RCC 7860 (cell line): ENCODE measurements at regions not wholly inside any gene's neighbourhood (a gene's known extent, or its start where the extent isn't known, plus 50 kb on each side); places are given as distances from the start of the nearest gene placed in this dataset.

Experiments
- DNase-seq: peaks from one replicate; pipeline ENCODE4 v3.0.0-alpha.2; 2015; ENCODE audit warnings: low spot score
- FAIRE-seq: peaks from 2 replicates; lab custom pipeline; 2012; peaks lifted over from hg19 to GRCh38; lab: Jason Lieb, UNC

GRCh38 chr19:28292822-28293500, 920.0 kb downstream of the UQCRFS1 start:
- FAIRE-seq = no peak
- no peak for DNase-seq

DNA sequence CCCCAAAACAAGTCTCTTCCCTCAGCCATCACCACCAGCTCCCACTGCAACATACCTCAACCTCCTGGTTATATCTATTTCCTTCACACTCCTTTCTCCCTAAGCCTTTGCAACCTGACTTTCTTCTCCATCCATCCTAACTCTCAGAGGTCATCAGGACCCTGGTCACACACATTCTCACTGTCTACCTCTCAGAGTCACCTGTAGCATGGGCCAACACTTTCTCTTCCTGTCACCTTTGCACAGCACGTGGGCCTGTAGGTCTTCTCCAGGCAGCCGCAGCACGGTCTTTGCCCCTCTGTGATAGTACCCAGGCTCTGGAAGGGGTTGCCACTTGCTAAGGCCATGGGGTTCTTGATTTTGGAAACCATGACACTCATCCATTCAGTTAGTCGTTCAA, 921.1 kb downstream of the UQCRFS1 start:
- DNase-seq (no peak), FAIRE-seq (no peak)

DNA sequence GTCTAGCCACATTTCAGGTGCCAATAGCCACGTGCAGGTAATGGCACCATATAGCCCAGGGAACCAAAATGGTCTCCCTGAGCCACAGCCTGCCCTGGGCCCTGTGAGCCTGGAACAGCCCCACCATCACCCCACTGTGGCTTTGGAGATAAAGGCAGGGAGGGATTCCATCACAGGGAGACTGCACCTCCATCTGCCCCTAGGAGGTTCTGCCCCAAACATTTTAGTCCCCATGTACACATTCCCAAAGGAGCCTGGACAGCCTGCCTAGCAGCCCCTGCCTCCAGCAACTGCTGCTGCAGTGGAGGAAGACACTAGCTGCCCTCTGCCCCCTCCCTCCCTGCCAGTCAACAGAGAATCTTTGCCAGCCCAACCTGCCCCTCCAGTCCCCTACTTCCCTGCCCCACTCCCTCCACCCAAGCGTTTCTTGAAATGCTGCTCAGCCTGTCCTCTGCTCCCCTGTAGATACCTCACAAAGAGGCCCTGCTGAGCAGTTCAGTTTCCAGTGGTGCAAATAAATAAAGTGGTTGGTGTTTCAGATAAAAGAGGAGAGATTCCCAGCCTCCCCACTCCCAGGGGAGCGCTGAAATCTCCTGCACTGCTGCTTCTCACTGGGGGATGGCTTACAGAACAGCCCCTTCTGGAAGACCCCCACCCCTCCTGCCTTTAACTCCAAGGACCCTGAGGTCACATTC, 921.8 kb downstream of the UQCRFS1 start:
- no peak for FAIRE-seq
- DNase-seq = no peak

DNA sequence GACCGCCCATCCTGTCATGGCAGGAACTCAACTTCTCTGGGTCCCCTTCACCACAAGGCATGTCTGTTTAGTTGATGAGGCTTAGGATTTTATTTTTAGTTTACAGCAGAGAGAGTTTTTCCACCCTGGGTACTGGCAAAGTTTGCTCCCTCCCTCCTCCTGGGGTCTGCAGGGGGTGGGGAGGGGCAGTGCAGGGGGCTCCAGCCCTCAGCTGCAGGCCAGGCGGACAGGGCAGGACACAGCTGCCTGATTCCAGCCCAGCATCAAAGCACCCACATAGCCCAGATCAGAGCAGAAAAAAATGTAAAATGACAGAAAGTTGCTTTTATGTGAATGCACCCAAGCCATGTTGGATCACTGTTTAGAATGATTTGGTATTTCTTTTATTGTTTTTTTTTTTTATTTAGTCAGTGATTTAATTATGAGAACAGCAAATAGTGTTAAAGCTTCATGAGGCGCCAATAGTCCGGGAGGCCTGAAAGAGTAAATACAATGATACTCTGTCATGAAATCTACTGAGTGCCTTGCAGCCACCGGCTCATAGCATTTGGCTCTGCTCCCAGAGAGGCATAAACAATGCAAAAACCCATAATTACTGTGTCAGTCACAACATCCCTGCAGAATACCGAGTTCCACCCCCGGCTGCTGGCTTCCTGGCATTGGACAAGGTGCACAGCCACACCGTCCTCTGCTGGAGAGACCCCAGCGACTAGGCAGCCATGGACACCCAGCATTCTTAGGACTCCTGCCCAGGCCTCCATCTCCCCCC, 923.5 kb downstream of the UQCRFS1 start:
- no peak for FAIRE-seq

DNA sequence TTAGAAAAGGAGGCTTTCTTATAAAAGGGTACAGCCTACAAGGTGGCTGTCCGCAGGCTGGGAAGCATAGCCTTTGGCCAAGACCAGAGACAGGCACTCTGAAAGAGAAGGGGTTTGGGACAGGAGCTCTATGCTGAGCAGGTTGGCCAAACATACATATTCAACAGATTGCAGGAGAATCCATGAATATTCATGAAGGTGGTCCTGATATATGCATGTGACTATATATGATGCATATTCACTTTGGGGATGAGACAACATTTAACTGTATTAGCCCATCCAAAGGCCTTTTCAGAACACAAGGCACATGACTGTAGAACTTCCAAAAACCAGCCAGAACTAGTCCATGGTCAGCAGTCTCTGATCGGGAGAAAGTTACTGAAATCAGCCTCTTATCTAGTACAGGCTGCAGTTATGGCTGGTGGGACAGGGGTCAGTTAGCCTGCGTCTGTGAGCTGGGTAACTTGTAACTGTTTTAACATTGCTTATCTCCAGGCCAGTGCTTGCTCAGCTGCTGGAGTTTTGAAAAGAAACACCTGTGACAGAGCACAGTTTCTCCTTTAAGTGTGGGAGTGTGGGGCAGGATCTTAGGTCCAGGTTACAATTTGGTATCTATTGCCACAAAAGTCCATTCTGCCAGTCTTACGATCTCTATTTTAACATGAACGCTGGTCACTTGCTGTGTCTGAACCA, 924.2 kb downstream of the UQCRFS1 start:
- DNase-seq (no peak), FAIRE-seq (no peak)

More for the DNA sequence above, 923.5 kb downstream of the UQCRFS1 start:
- no peak for DNase-seq

DNA sequence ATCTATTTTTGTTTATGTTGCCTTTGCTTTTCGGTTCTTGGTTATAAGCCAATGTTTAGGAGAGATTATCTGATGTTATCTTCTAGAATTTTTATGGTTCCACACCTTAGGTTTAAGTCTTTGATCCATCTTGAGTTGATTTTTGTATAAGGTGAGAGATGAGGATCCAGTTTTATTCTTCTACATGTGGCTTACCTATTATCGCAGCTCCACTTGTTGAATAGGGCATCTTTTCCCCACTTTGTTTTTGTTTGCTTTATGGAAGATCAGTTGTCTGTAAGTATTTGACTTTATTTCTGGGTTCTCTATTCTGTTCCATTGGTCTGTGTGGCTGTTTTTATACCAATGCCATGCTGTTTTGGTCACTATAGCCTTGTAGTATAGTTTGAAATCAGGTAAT, 927.0 kb downstream of the UQCRFS1 start:
- DNase-seq (no peak), FAIRE-seq (no peak)

GRCh38 chr19:28285078-28285477, 927.9 kb downstream of the UQCRFS1 start:
- FAIRE-seq (no peak), DNase-seq (no peak)

- FAIRE-seq (no peak), DNase-seq (no peak)
Measured at GRCh38 chr19:28284389-28284788, 928.6 kb downstream of the UQCRFS1 start.

DNA sequence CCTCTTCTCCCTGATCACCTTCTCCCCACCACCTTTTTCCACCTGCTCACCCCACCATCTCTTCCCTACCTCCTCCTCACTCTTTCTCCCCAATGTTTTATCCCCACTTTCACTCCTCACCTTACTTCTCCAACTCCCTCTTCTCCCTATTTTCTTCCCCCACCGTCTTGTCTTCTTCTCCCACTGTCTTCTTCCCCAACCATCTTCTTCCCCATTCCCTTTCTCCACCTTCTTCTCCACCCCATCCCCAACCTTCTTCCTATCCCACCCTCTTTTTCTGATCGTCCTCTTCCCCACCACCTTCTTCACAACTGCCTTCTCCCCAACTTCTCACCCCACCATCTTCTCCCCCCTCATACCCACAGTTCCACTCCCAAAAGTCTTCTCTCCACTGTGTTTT, 929.4 kb downstream of the UQCRFS1 start:
- no peak for DNase-seq
- no peak for FAIRE-seq

DNA sequence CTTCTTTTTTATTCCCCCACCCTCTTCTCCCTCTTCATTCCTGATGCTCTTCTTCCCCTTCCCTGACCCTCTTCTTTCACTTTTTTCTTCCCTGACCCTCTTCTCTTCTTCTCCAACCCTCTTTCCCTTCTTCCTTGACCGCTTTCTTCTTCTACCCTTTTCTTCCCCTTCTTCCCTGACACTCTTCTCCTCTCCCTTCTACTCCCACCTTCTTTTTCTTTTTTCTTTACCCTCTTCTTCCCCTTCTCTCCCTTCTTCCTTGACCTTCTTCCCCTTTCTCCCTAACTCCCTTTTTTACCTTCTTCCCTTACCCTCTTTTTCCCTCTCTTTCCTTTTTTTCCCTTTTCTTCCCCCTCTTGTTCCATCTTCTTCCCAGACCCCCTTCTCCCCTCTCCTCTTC, 931.3 kb downstream of the UQCRFS1 start:
- DNase-seq = no peak
- FAIRE-seq = no peak

GRCh38 chr19:28264556-28264955, 948.4 kb downstream of the UQCRFS1 start:
- FAIRE-seq = no peak
- DNase-seq = no peak

GRCh38 chr19:28258829-28259228, 954.1 kb downstream of the UQCRFS1 start:
- FAIRE-seq (no peak), DNase-seq (no peak)

DNA sequence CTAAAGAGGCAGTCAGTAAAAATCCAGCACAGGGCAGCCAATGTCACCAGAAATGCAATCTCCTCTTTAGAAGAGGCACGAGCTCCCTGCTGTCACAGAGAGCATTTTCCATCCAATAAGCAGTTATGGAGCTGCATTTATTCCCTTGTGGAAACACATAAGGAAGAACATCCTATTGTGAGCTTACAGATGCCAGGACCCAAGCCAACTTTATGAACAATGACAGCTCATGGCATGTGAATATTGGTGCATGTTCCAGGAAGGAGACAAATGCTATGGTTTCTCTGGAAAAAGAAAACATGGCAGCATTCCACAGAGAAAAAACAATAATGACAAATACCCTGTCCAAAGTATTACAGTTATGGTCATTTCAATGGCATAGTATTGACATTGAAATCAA, 955.6 kb downstream of the UQCRFS1 start:
- DNase-seq (no peak), FAIRE-seq (no peak)

DNA sequence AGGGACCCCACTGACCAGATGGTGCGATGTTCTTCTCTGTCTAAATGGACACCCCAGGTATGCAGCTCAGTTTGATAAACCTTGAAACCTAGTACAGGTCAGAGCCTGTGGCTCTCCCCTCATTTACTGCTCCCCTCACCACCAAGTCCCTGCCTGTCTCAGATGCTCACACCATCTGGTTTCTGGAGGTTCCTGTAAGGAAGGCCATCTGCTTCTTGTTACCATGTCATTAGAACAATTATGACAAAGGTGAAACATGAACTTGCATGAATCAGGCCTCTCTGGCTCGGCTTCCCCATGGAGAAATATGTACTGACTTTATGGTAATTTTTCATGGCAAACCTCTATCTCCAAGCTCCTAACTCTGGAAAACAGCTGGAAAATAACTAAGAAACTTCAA, 965.7 kb downstream of the UQCRFS1 start:
- no peak for FAIRE-seq

GRCh38 chr19:28245937-28246336, 967.0 kb downstream of the UQCRFS1 start:
- no peak for DNase-seq
- FAIRE-seq = no peak

More for the DNA sequence above, 965.7 kb downstream of the UQCRFS1 start:
- no peak for DNase-seq

GRCh38 chr19:28244966-28245365, 968.0 kb downstream of the UQCRFS1 start:
- no peak for DNase-seq

DNA sequence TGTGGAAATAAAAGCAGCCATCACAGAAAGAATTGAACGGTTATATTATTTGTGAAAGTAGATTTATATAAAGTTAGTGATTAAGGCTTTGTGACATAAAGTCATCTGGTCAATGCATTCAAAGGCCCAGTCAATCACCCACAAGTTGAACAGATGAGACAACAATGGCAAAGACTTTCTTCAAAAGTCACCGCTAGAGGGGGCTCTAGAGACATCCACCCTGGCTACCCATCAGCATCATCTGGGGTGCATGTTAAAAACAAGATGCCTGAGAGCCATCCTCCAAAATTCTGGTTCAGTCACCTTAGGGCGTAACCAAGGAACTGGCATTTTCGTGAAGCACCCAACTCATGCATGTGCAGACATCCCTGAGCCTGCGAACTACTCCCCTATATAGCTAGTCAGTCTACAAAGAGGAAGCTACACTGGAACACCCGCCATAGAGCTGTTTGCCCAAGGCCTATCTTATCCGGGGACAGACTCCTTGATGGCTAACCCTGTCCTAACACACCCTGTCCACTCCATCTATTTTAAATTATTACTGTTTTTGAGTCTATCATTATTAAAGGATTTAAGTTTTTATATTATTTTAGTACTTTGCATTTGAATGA, 970.5 kb downstream of the UQCRFS1 start:
- FAIRE-seq = no peak
- peak; percentile 16 for DNase-seq

More at GRCh38 chr19:28244966-28245365, 968.0 kb downstream of the UQCRFS1 start:
- FAIRE-seq = no peak

DNA sequence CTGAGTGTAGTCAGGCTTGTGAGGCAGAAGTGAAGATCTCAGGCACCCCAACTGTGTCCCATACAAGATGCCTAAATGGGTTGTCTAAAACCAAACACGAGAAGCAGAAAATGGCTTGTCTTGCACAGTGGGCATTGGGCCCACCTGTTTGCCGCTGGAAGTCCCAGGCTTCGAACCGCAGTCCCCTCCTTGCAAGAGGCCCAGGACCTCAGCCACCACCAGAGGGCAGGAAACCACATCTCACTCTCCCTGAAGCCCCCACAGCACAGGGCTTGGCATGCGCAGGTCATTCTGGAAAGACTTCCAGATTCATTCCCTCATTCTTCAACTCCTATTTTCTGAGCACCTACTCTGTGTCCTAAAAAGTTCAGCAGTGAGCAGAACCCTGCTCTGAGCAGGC, 973.7 kb downstream of the UQCRFS1 start:
- no peak for DNase-seq

DNA sequence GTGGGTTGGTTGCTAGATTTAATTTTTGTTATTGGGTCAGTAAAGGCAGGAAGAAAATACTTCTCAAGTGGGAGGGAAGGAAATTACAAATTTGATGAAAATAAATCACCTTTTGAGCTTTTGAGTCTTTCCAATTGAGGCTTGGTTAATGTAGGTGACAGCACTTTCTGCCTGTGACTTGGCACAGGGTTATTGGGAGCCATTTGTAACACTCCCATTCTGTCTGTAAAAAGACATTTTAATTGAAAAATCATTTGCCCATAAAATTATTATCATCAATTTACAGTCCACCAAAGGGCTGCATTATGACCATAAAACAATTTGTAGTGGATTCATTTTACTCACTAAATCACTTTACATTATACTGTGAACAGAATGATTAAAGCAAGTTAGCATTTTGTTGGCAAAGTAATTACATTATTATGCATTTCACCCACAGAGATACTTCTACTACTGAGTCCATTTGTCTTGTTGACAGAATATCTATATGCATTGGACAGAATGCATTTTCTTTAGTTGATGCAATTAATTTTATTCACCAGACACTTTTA, 974.6 kb downstream of the UQCRFS1 start:
- DNase-seq (no peak), FAIRE-seq (no peak)

More for the DNA sequence above, 973.7 kb downstream of the UQCRFS1 start:
- no peak for FAIRE-seq

GRCh38 chr19:28235606-28236125, 977.3 kb downstream of the UQCRFS1 start:
- no peak for FAIRE-seq

More at GRCh38 chr19:28235606-28236125, 977.3 kb downstream of the UQCRFS1 start:
- DNase-seq = no peak
